ENCODE measurements at regions not wholly inside any gene's neighbourhood (a gene's known extent, or its start where the extent isn't known, plus 50 kb on each side); places are given as distances from the start of the nearest gene placed in this dataset.

GRCh38 chr10:65754112-65754511 is 1171.7 kb upstream of the LRRTM3 start:
- TF ChIP-seq CTCF (IDR thresholded peaks at IDR 0.05; ENCODE audit: borderline replicate concordance, insufficient read depth, low read depth, low read length), result no peak

GRCh38 chr10:65762311-65762710 is 1163.5 kb upstream of the LRRTM3 start:
- H3K4me3 ChIP-seq (ENCODE audit: low read depth, low read length), result no peak overlapping the region
- TF ChIP-seq CTCF (IDR thresholded peaks at IDR 0.05; ENCODE audit: borderline replicate concordance, insufficient read depth, low read depth, low read length), result no peak

More at GRCh38 chr10:65754112-65754511, 1171.7 kb upstream of the LRRTM3 start:
- no peak overlapping the region for H3K4me3 ChIP-seq (ENCODE audit: low read depth, low read length)

GRCh38 chr10:65765006-65765541 is 1160.8 kb upstream of the LRRTM3 start:
- no peak overlapping the region for H3K4me3 ChIP-seq (ENCODE audit: low read depth, low read length)
- no peak for TF ChIP-seq CTCF (IDR thresholded peaks at IDR 0.05; ENCODE audit: borderline replicate concordance, insufficient read depth, low read depth, low read length)

- no peak for TF ChIP-seq CTCF (IDR thresholded peaks at IDR 0.05; ENCODE audit: borderline replicate concordance, insufficient read depth, low read depth, low read length)
- no peak overlapping the region for H3K4me3 ChIP-seq (ENCODE audit: low read depth, low read length)
These were observed 1156.0 kb upstream of the LRRTM3 start for GRCh38 chr10:65769828-65770227.

- no peak overlapping the region for H3K4me3 ChIP-seq (ENCODE audit: low read depth, low read length)
- TF ChIP-seq CTCF (IDR thresholded peaks at IDR 0.05; ENCODE audit: borderline replicate concordance, insufficient read depth, low read depth, low read length), result no peak
These were observed 1147.1 kb upstream of the LRRTM3 start for GRCh38 chr10:65778753-65779152.

- TF ChIP-seq CTCF (IDR thresholded peaks at IDR 0.05; ENCODE audit: borderline replicate concordance, insufficient read depth, low read depth, low read length), result no peak
- no peak overlapping the region for H3K4me3 ChIP-seq (ENCODE audit: low read depth, low read length)
These were observed 1145.9 kb upstream of the LRRTM3 start for GRCh38 chr10:65779985-65780384.

- no peak for TF ChIP-seq CTCF (IDR thresholded peaks at IDR 0.05; ENCODE audit: borderline replicate concordance, insufficient read depth, low read depth, low read length)
- no peak overlapping the region for H3K4me3 ChIP-seq (ENCODE audit: low read depth, low read length)
These were observed 1139.6 kb upstream of the LRRTM3 start for GRCh38 chr10:65786279-65786678.

Measured in GM12875 (cell line).